Medulla oblongata (tissue), 1 donor: ENCODE measurements at regions not wholly inside any gene's neighbourhood (a gene's known extent, or its start where the extent isn't known, plus 50 kb on each side); places are given as distances from the start of the nearest gene placed in this dataset.

Experiments
- DNase-seq: peaks from one replicate; pipeline ENCODE4 v3.0.0-alpha.2; 2015; ENCODE audit errors: extremely low spot score

- no peak for DNase-seq
These were observed 644.3 kb downstream of the CDY2B start for GRCh38 chrY:17235769-17236168.

GRCh38 chrY:17233435-17234109 lies 646.4 kb downstream of the CDY2B start:
- DNase-seq = no peak

GRCh38 chrY:17231994-17232393 lies 648.0 kb downstream of the CDY2B start:
- DNase-seq = no peak

- DNase-seq = no peak
These were observed 656.5 kb downstream of the CDY2B start for GRCh38 chrY:17223502-17223901.

GRCh38 chrY:17202395-17202794 lies 677.6 kb downstream of the CDY2B start:
- DNase-seq = no peak

- no peak for DNase-seq
These were observed 695.7 kb downstream of the CDY2B start for GRCh38 chrY:17184299-17184698.

GRCh38 chrY:17166881-17167280 lies 713.1 kb downstream of the CDY2B start:
- no peak for DNase-seq

- DNase-seq = no peak
These were observed 757.9 kb downstream of the CDY2B start for GRCh38 chrY:17122166-17122565.

- DNase-seq = no peak
These were observed 794.7 kb downstream of the CDY2B start for GRCh38 chrY:17085303-17085702.

GRCh38 chrY:17079887-17080286 lies 800.1 kb downstream of the CDY2B start:
- DNase-seq = no peak

GRCh38 chrY:17067307-17067706 lies 812.7 kb downstream of the CDY2B start:
- no peak for DNase-seq

GRCh38 chrY:17053041-17053440 lies 827.0 kb downstream of the CDY2B start:
- no peak for DNase-seq

GRCh38 chrY:17050374-17050773 lies 829.6 kb downstream of the CDY2B start:
- DNase-seq = no peak

GRCh38 chrY:17045124-17045523 lies 834.9 kb downstream of the CDY2B start:
- DNase-seq = no peak

GRCh38 chrY:17044723-17045122 lies 835.3 kb downstream of the CDY2B start:
- DNase-seq = no peak

- DNase-seq = no peak
These were observed 835.7 kb downstream of the CDY2B start for GRCh38 chrY:17044272-17044671.

- no peak for DNase-seq
These were observed 841.6 kb downstream of the CDY2B start for GRCh38 chrY:17038439-17038838.

GRCh38 chrY:17018126-17018525 lies 861.9 kb downstream of the CDY2B start:
- DNase-seq = no peak

GRCh38 chrY:16993551-16993950 lies 886.5 kb downstream of the CDY2B start:
- no peak for DNase-seq

- DNase-seq = no peak
These were observed 898.2 kb downstream of the CDY2B start for GRCh38 chrY:16981776-16982175.

- DNase-seq = no peak
These were observed 920.9 kb downstream of the CDY2B start for GRCh38 chrY:16959071-16959470.

- no peak for DNase-seq
These were observed 932.8 kb downstream of the CDY2B start for GRCh38 chrY:16947221-16947620.
